Stimulated activated naive CD8-positive, alpha-beta T cell treated with anti-CD3 and anti-CD28 coated beads, Interleukin-15, Interleukin-2, amounts not matched to agents 100 ng/mL and 50 ng/mL, for 24 hours (primary cell): ENCODE measurements at regions not wholly inside any gene's neighbourhood (a gene's known extent, or its start where the extent isn't known, plus 50 kb on each side); places are given as distances from the start of the nearest gene placed in this dataset.

Experiments used
- H3K27ac Mint-ChIP-seq: one replicate; pipeline ENCODE4 v1.8.0; 2021; ENCODE audit warnings: mild to moderate bottlenecking, mixed read lengths
- H3K27me3 Mint-ChIP-seq: one replicate; pipeline ENCODE4 v1.8.0; 2021; ENCODE audit warnings: mixed read lengths
- H3K36me3 Mint-ChIP-seq: one replicate; pipeline ENCODE4 v1.8.0; 2021; ENCODE audit warnings: low read depth, mixed read lengths
- H3K4me1 Mint-ChIP-seq: one replicate; pipeline ENCODE4 v1.8.0; 2021; ENCODE audit warnings: low read depth, mixed read lengths
- H3K4me3 Mint-ChIP-seq: one replicate; pipeline ENCODE4 v1.8.0; 2021; ENCODE audit warnings: mild to moderate bottlenecking, mixed read lengths
- H3K9me3 Mint-ChIP-seq: one replicate; pipeline ENCODE4 v1.8.0; 2021; ENCODE audit warnings: mixed read lengths

DNA sequence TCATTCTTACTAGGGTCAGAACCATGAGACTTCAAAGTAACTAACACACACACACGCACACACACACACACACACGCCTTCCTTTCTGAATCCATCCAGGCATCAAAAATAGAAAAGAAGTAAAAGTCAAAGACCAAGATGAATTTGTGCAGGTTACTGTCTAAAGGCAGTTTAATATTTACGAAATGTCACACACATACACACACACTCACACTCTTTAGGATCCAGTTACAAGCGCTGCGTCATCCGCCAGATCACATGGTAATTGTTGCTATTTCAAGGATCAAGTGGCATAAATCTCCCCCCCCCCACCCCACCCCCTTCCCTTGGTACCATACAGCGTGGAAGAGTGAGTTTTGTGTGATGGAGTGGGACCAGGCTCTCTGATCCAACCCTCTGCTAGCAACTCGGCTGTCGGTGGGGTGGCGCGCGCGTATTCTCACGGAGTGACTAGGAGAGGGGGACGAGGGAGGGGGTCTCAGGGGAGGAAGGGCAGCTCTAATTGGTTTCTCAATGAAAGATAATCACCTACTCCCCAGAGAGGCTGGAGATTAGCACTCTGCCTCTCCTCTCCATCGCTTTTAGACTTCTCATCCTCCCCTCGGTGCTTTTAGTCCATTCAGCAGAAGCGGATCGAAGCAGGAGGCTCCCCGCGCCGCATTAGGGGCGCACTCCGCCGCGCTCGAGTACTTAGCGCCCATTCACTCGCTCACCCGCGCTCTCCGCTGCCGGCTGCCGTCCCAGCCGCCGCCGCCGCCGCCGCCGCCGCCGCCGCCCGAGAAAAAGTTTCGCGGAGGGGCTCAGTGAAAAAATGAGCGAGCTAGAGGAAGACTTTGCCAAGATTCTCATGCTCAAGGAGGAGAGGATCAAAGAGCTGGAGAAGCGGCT lies 83.5 kb upstream of the PRKG1 start:
- Mint-ChIP-seq H3K27ac (no peak overlapping the region), H3K36me3 (no peaks in the 10 kb centered on the region), H3K4me1 (peaks cover 11% of the 10 kb centered on the region), H3K4me3 (peak overlapping the region; percentile 75), H3K27me3 (peaks cover 56% of the 10 kb centered on the region), H3K9me3 (no peaks in the 10 kb centered on the region)

DNA sequence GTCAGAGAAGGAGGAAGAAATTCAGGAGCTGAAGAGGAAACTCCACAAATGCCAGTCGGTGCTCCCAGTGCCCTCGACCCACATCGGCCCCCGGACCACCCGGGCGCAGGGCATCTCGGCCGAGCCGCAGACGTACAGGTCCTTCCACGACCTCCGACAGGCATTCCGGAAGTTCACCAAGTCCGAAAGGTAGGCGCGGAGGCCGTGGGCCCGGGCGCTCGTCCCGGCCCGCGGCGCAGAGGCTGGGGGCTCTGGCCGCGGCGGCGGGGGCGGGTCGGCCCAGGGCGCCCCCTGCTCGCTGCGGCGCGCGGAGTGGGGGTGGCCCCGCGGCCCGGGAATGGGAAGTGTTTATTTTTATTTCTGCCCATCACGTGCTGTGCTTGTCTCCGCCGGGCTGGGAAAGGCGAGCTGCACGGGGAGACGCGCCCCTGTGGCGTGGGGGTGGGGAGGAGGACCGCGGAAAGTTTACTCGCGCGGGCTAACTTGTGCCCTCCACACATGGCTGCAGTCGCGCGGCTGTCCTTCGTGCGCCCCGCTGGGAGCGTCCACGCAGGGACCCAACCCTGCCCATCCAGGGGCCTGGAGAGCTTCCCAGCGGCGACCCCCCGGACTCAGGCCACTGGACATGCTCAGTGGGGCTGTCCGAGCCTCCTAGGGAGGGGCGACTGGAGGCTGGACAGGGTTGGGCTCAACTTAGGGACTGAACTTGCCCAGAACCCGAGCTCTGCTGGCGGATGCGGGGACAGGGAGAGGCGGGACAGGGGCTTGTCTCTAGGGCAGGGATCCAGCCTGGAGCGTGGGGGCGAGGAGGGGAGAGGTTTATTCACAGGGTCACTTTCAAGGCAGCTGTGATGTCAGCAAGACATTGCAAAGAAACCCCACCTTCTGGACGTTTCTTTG lies 82.6 kb upstream of the PRKG1 start:
- Mint-ChIP-seq H3K9me3 (no peaks in the 10 kb centered on the region), H3K36me3 (no peaks in the 10 kb centered on the region), H3K4me3 (peak overlapping the region; percentile 75), H3K27ac (no peak overlapping the region), H3K27me3 (peaks cover 59% of the 10 kb centered on the region), H3K4me1 (peaks cover 11% of the 10 kb centered on the region)

DNA sequence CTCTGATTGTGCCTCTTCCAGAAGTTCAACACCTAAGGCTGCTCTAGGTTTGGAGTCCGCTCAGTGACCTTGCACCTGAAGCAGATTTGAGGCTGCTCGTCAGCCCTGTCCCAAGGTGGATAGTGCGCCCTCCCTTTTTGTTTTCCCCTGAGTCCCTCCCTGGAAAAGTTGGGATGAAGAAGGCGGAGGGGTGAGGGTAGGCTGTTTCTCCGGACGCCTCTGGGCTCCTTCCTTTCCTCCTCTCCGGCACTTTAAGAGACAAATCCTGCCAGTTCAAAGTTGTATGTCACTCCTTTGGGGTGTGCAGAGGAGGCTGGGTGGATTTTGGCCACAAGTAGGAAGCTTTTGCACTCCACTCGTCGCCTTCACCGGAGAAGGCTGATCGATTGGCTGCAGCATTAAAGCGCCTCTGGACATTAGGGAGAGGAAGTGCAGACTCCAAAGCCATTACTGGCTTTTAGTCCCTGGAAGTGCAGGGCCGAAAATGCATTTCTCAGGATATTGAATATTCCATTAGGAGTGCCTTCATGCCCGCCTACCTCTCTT lies 81.9 kb upstream of the PRKG1 start:
- Mint-ChIP-seq H3K4me3 (no peak overlapping the region), H3K36me3 (no peaks in the 10 kb centered on the region), H3K4me1 (peaks cover 11% of the 10 kb centered on the region), H3K27me3 (peaks cover 56% of the 10 kb centered on the region), H3K9me3 (no peaks in the 10 kb centered on the region), H3K27ac (no peak overlapping the region)

DNA sequence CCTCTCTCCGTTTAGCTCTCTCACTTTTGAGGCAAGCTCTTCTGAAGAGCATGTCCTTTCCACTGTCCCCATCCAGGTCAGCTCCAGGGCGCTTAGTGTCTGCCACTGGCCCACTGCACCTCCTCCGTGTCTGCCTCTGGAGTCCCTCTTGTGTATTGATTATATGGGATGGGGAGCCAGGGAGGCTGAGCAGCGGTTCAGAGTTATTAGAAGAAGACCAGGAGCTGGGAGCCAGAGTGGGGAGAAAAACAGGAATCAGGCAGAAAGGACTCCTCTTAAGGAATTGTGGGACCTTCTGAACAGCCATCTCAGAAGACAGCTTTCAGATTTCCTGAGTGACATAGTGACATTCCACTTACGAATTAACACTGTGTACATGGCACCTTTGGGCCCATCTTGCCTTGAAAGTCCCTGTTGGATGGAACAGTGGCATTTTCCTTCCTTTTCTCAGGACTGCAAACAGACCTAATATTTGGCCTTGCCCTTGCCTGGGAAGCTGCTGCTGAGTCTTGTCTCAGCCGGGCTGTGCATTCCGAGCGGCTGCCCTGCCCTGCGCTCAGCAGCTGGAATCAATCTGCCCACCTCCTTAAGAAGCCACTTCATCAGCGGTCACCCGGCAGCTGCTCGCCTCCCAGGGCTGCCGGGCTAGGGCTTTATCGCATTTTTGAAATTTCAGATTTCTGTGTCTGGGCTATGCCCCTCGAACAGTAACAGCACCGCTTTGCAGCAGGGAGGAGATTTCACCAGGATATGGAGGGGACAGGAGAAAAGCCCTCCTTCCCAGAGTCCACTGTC lies 81.1 kb upstream of the PRKG1 start:
- Mint-ChIP-seq H3K4me1 (peaks cover 11% of the 10 kb centered on the region), H3K27ac (no peak overlapping the region), H3K36me3 (no peaks in the 10 kb centered on the region), H3K27me3 (peaks cover 50% of the 10 kb centered on the region), H3K9me3 (no peaks in the 10 kb centered on the region), H3K4me3 (no peak overlapping the region)

DNA sequence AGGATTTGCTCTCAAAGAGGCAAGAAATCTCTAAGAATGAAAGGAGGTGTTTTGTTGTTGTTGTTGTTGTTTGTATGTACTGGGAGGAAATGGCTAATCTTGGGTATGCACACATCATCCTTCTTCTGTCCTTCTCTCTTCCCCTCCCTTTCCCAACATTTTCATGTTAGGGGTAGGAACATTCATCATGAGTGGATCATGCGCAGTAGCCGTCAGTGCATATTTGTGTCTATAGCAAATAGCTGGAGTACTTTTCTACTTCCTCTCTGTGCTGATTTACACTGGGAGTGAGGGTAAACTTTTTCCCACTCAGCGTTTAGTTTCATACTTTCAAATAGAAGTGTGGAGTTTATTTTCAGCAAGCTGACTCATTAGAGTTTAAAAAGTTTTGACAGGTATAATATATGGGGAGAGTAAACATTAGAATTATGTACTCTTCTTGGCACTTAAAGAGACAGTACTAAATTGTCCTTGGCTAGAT lies 80.5 kb upstream of the PRKG1 start:
- H3K27ac Mint-ChIP-seq = no peak overlapping the region
- H3K4me1 Mint-ChIP-seq = peaks cover 11% of the 10 kb centered on the region
- no peaks in the 10 kb centered on the region for H3K9me3 Mint-ChIP-seq
- no peaks in the 10 kb centered on the region for H3K36me3 Mint-ChIP-seq
- peaks cover 46% of the 10 kb centered on the region for H3K27me3 Mint-ChIP-seq
- no peak overlapping the region for H3K4me3 Mint-ChIP-seq

DNA sequence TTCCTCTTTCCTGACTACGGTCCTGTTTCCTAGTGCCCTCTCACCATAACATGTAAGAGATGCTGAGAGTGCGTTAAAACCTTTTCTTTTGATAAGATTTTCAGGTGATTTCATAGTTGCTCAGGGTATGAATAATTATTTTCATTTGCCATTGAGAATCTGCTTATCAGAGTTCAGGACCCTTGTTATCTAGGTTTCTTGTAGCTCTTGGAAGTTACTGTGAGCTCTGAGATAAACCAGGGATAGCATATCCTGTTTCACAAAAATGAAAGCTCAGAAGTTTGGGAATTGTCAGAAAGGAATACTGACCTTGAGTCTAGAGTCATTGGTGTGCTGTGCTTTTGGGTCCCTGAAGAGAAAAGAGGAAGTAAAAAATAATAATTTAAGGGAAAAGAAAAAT lies 76.8 kb upstream of the PRKG1 start:
- Mint-ChIP-seq H3K9me3 (no peaks in the 10 kb centered on the region), H3K4me3 (no peak overlapping the region), H3K27ac (no peak overlapping the region), H3K27me3 (peaks cover 32% of the 10 kb centered on the region), H3K4me1 (peaks cover under 1% of the 10 kb centered on the region), H3K36me3 (no peaks in the 10 kb centered on the region)

DNA sequence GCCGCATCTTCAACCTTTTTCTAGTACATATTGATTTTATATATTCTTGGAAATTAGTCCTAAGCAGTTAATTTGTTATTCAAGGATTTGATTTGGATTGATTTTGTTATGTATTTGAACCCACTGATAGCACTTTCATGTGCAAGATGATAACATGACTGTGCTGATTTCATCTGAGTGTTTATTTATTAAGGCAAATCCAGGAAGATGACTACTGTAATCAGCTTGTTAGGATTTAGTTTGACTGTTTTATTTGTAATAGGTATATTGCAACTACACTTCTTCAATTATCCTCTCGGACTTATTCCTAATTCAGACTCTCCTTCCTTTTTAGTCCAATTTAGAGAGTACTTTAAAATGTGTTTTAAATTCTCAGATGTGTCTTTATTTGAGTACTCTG lies 75.1 kb upstream of the PRKG1 start:
- Mint-ChIP-seq H3K27me3 (peaks cover 15% of the 10 kb centered on the region), H3K4me3 (no peak overlapping the region), H3K4me1 (no peaks in the 10 kb centered on the region), H3K9me3 (no peaks in the 10 kb centered on the region), H3K36me3 (no peaks in the 10 kb centered on the region), H3K27ac (no peak overlapping the region)

DNA sequence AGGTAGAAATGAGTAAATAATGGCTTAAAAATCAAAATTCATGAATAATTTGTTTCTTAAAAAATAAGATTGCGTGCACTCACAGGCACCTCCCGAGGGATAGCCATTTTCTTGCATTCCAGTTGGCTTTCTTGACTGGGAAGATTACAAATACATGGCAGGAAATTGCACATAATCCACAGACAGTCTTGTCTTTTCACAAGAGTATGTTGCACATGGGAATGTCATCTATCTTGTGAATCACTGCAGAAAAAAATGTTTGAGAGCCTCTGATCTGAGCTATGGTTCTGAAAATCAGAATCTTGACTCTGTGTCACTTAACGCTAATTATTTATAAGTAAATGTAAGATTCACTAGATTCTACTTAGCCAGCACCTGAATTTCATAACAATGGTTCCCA lies 74.1 kb upstream of the PRKG1 start:
- Mint-ChIP-seq H3K4me1 (no peaks in the 10 kb centered on the region), H3K9me3 (no peaks in the 10 kb centered on the region), H3K4me3 (no peak overlapping the region), H3K27me3 (peaks cover 11% of the 10 kb centered on the region), H3K27ac (no peak overlapping the region), H3K36me3 (no peaks in the 10 kb centered on the region)

DNA sequence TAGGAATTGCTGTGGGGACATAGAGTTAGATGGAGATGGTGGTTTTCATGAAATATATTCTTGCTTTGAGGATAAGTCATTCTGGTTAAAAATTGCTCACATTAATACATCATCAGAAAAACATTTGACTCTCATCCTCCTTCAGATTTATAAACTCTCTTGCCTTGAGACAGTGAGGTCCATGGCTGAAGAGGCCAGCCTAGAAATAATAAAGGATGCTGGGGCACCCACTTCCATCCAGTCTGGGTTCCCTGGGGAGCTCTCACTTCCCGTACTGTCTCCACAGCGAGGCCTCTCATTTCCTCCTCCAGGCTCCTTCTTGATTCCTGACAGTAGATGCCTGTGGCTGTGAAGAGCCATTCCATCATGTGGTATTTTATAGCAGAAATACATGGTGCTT lies 73.3 kb upstream of the PRKG1 start:
- Mint-ChIP-seq H3K4me1 (no peaks in the 10 kb centered on the region), H3K4me3 (no peak overlapping the region), H3K36me3 (no peaks in the 10 kb centered on the region), H3K9me3 (no peaks in the 10 kb centered on the region), H3K27me3 (peaks cover 11% of the 10 kb centered on the region), H3K27ac (no peak overlapping the region)

DNA sequence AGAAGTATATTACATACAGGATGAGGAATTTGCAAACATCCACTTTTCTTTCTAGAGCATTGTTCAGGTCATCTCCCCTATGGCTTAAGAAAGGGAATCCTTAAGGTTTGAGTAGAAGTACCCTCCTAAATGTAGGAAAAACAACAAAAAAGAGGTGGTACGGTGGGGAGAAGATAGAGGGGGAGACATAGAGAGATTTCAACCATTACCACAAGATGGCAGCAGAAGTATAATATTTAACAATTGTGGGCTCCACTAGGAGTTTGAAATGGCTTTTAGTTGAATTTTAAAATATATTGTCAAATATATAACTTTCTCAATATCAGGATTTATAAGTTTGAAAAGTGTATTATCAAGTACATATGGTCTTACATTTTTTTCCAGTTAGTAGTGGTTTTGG lies 72.7 kb upstream of the PRKG1 start:
- no peak overlapping the region for H3K4me3 Mint-ChIP-seq

DNA sequence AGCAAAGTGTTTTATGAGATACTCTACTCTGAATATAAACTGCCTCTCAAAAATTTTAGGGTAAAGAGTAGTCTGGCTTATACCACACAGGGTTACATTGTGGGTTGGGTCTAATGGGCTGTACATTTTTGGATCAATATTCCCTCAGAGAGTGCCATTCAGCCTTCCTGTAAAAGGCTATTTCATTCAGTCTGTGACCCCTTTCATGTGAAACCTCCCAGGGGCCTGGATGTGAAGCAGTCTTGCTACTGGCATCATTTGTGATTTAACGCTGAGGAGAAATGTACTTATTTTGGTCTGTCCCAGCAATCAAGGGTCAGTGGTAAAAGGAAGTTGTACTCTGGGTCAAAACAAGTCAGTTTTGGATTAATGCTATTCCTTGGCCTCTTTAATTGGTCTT lies 71.8 kb upstream of the PRKG1 start:
- no peak overlapping the region for H3K27ac Mint-ChIP-seq
- H3K4me3 Mint-ChIP-seq = no peak overlapping the region
- no peaks in the 10 kb centered on the region for H3K36me3 Mint-ChIP-seq
- no peaks in the 10 kb centered on the region for H3K4me1 Mint-ChIP-seq
- no peaks in the 10 kb centered on the region for H3K9me3 Mint-ChIP-seq
- H3K27me3 Mint-ChIP-seq = peaks cover 7% of the 10 kb centered on the region

More for the DNA sequence above, 72.7 kb upstream of the PRKG1 start:
- Mint-ChIP-seq H3K27me3 (peaks cover 9% of the 10 kb centered on the region), H3K27ac (no peak overlapping the region), H3K4me1 (no peaks in the 10 kb centered on the region), H3K9me3 (no peaks in the 10 kb centered on the region), H3K36me3 (no peaks in the 10 kb centered on the region)

DNA sequence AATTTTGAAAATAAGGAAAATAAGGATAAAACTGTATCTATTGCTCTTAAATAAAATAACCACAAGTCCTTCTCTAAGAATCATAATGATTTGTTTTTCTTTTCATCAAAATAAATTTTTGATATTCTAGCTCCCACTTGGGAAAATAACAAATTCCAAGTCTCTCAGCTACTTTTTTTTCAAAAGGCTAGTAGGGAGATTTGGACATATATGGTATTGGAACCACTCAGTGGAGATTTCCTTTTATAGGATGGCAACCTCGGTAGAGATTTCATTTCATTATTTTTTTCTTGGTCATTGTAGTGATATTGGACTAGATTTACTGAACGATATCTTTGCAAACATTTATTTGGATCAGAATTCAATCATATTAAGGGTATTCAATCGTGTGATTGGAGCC lies 69.5 kb upstream of the PRKG1 start:
- peaks cover 11% of the 10 kb centered on the region for H3K27me3 Mint-ChIP-seq
- H3K4me3 Mint-ChIP-seq = no peak overlapping the region
- H3K27ac Mint-ChIP-seq = no peak overlapping the region
- no peaks in the 10 kb centered on the region for H3K9me3 Mint-ChIP-seq
- no peaks in the 10 kb centered on the region for H3K4me1 Mint-ChIP-seq
- H3K36me3 Mint-ChIP-seq = no peaks in the 10 kb centered on the region

DNA sequence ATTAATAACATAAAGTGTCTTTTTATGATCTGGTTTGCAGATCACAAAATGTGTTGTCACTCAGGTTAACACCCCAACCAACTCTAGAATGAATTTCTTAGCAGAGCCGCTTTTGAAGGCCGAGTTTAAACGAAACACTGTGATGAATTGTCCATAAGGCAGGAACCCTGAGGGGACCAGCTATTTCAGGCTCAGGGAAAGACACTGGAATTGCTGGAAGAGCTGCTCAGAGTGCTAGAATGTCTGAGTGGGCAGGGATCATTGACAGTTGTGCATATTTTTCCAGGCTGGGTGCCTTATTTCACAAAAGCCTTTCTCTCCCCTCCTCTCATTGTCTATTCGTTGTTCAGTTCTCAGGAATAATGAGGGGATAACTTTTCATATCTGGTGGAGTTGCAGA lies 68.7 kb upstream of the PRKG1 start:
- Mint-ChIP-seq H3K4me3 (no peak overlapping the region), H3K36me3 (no peaks in the 10 kb centered on the region), H3K27me3 (peaks cover 11% of the 10 kb centered on the region), H3K4me1 (no peaks in the 10 kb centered on the region), H3K9me3 (no peaks in the 10 kb centered on the region), H3K27ac (no peak overlapping the region)

DNA sequence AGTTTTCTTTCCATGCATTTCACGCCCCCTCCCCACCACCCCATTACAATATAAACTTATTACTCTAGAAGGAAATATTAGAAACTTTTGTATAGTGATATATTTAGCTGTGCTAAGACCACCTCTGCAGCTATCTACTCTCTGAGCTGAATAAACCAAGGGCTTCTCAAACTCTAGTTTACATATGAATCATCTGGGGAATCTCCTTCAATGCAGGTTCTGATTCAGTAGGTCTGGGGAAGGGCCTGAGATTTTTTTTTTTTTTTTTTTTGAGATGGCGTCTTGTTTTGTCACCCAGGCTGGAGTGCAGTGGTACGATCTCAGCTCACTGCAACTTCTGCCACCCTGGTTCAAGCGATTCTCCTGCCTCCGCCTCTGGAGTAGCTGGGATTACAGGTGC lies 67.6 kb upstream of the PRKG1 start:
- Mint-ChIP-seq H3K4me1 (no peaks in the 10 kb centered on the region), H3K4me3 (no peak overlapping the region), H3K27ac (no peak overlapping the region), H3K36me3 (no peaks in the 10 kb centered on the region), H3K27me3 (peaks cover 12% of the 10 kb centered on the region), H3K9me3 (peaks cover 2% of the 10 kb centered on the region)
